A549 (cell line): ENCODE measurements at regions not wholly inside any gene's neighbourhood (a gene's known extent, or its start where the extent isn't known, plus 50 kb on each side); places are given as distances from the start of the nearest gene placed in this dataset.

Experiments
- CEBPB ChIP-seq, 2 experiments: fragments of >200 bp in 1 of 2; sonication (Bioruptor Twin) in 1 of 2; formaldehyde crosslinking in 1 of 2; IDR thresholded peaks; 2 replicates each; pipeline ENCODE4 v1.6.1; 2012 to 2016
- EP300 ChIP-seq, 2 experiments: fragments of >200 bp; sonication (Bioruptor Twin); formaldehyde crosslinking; IDR thresholded peaks; 2 replicates in 1 of 2; 3 replicates in 1 of 2; pipeline ENCODE4 v1.6.1; 2016 to 2017
- FOSL2 ChIP-seq, 2 experiments: fragments of 450-650 bp in 1 of 2; fragments of >200 bp in 1 of 2; sonication (Bioruptor Twin) in 1 of 2; formaldehyde crosslinking; IDR thresholded peaks; 2 replicates each; pipeline versions ENCODE4 v1.5.0 to v1.6.1; 2016 to 2020; ENCODE audit warnings: mild to moderate bottlenecking in 1 of 2, moderate library complexity in 1 of 2
- KDM1A ChIP-seq: fragments of 200-600 bp; sonication (generic); IDR thresholded peaks from 2 replicates; pipeline ENCODE4 v1.6.1; 2016; ENCODE audit warnings: low read depth, mild to moderate bottlenecking
- KDM5A ChIP-seq: fragments of 200-600 bp; sonication (generic); IDR thresholded peaks from 2 replicates; pipeline ENCODE4 v1.6.1; 2016; ENCODE audit warnings: antibody characterized with exemption, mild to moderate bottlenecking
- MAZ ChIP-seq: fragments of 150-350 bp; IDR thresholded peaks from 2 replicates; pipeline ENCODE4 v1.6.1; 2014; ENCODE audit warnings: antibody characterized with exemption, low read depth, low read length, borderline replicate concordance
- POLR2A ChIP-seq: IDR thresholded peaks from 2 replicates; pipeline ENCODE4 v1.6.1; 2012; ENCODE audit warnings: mild to moderate bottlenecking, low read length
- POLR2AphosphoS2 ChIP-seq: conservative IDR thresholded peaks from 2 replicates; pipeline ENCODE4 v1.6.1; 2012; ENCODE audit warnings: low read length, improper control_type of control experiment, inconsistent platforms
- SMC3 ChIP-seq: fragments of >200 bp; sonication (Bioruptor Twin); formaldehyde crosslinking; IDR thresholded peaks from 3 replicates; pipeline ENCODE4 v1.6.1; 2018; ENCODE audit warnings: inconsistent platforms
- SREBF2 ChIP-seq: fragments of 450-650 bp; IDR thresholded peaks from 2 replicates; pipeline ENCODE4 v1.6.1; 2014; ENCODE audit warnings: mild to moderate bottlenecking, moderate library complexity
- TF ChIP-seq, protein P1 (sequence below): fragments of >200 bp; sonication (Bioruptor Twin); formaldehyde crosslinking; IDR thresholded peaks from 3 replicates; pipeline ENCODE4 v1.5.1; 2016
- TF ChIP-seq, protein P2 (sequence below): IDR thresholded peaks from 2 replicates; pipeline ENCODE4 v1.6.1; 2012
- TF ChIP-seq, protein P3 (sequence below): fragments of >200 bp; sonication (Bioruptor Twin); formaldehyde crosslinking; IDR thresholded peaks from 2 replicates; pipeline ENCODE4 v1.6.1; 2016

DNA sequence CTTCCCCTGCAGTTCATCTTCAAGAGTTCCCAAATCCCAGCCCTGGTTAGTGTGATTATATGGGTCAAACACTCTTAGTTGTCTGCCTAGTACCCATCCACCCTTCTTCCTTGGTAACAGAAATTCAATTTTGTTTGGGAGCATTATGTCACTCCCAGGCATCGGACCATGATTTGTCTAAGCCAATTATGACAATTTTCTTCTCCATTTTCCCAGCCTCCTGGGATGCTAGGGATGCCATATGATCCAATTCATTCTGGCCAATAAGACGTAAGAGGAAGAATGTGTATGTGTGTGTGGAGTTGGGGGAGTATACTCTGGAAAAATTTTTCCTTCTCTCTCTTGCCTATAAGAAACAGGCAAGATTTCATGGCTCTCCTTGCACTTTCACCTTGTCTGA is 465.9 kb downstream of the MID1IP1 start:
- TF ChIP-seq, protein P1, sequence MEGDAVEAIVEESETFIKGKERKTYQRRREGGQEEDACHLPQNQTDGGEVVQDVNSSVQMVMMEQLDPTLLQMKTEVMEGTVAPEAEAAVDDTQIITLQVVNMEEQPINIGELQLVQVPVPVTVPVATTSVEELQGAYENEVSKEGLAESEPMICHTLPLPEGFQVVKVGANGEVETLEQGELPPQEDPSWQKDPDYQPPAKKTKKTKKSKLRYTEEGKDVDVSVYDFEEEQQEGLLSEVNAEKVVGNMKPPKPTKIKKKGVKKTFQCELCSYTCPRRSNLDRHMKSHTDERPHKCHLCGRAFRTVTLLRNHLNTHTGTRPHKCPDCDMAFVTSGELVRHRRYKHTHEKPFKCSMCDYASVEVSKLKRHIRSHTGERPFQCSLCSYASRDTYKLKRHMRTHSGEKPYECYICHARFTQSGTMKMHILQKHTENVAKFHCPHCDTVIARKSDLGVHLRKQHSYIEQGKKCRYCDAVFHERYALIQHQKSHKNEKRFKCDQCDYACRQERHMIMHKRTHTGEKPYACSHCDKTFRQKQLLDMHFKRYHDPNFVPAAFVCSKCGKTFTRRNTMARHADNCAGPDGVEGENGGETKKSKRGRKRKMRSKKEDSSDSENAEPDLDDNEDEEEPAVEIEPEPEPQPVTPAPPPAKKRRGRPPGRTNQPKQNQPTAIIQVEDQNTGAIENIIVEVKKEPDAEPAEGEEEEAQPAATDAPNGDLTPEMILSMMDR: no peak
- no peak for TF ChIP-seq CEBPB (IDR thresholded peaks at IDR 0.05)
- no peak for TF ChIP-seq POLR2AphosphoS2
- TF ChIP-seq KDM1A: no peak
- TF ChIP-seq SREBF2: no peak
- TF ChIP-seq, protein P2, sequence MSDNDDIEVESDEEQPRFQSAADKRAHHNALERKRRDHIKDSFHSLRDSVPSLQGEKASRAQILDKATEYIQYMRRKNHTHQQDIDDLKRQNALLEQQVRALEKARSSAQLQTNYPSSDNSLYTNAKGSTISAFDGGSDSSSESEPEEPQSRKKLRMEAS: no peak
- no peak for TF ChIP-seq FOSL2 (IDR thresholded peaks at IDR 0.05)
- no peak for TF ChIP-seq FOSL2 (CRISPR knock-in tag; IDR thresholded peaks at IDR 0.05)
- TF ChIP-seq, protein P3, sequence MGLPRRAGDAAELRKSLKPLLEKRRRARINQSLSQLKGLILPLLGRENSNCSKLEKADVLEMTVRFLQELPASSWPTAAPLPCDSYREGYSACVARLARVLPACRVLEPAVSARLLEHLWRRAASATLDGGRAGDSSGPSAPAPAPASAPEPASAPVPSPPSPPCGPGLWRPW: no peak
- TF ChIP-seq KDM5A: no peak
- TF ChIP-seq EP300 (IDR thresholded peaks at IDR 0.05): no peak
- TF ChIP-seq POLR2A: no peak
- no peak for TF ChIP-seq MAZ
- no peak for TF ChIP-seq SMC3
